ENCODE measurements at regions not wholly inside any gene's neighbourhood (a gene's known extent, or its start where the extent isn't known, plus 50 kb on each side); places are given as distances from the start of the nearest gene placed in this dataset.

DNA sequence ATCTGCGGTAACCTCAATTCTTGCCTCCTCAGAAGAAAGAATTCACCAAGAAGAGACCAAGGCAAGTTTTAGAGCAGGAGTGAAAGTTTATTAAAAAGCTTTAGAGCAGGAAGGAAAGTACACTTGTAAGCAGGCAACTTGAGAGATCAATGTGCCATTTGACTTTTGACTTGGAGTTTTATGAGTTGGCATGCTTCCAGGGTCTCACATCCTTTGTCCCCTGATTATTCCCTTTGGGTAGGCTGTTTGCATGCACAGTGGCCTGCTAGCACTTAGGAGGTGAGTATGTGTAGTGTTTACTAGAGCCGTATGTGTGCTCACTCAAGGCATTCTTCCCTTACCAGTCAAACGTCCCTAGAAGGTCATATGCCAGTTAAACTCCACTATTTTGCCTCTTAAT, 111.0 kb upstream of the RAI14 start:
- TF ChIP-seq TAF1 (IDR thresholded peaks at IDR 0.05; ENCODE audit: low read depth) = no peak
- TF ChIP-seq YY1 (IDR thresholded peaks at IDR 0.05; ENCODE audit: low read depth) = no peak
- TF ChIP-seq MAX (IDR thresholded peaks at IDR 0.05) = no peak
- TF ChIP-seq, protein P1, sequence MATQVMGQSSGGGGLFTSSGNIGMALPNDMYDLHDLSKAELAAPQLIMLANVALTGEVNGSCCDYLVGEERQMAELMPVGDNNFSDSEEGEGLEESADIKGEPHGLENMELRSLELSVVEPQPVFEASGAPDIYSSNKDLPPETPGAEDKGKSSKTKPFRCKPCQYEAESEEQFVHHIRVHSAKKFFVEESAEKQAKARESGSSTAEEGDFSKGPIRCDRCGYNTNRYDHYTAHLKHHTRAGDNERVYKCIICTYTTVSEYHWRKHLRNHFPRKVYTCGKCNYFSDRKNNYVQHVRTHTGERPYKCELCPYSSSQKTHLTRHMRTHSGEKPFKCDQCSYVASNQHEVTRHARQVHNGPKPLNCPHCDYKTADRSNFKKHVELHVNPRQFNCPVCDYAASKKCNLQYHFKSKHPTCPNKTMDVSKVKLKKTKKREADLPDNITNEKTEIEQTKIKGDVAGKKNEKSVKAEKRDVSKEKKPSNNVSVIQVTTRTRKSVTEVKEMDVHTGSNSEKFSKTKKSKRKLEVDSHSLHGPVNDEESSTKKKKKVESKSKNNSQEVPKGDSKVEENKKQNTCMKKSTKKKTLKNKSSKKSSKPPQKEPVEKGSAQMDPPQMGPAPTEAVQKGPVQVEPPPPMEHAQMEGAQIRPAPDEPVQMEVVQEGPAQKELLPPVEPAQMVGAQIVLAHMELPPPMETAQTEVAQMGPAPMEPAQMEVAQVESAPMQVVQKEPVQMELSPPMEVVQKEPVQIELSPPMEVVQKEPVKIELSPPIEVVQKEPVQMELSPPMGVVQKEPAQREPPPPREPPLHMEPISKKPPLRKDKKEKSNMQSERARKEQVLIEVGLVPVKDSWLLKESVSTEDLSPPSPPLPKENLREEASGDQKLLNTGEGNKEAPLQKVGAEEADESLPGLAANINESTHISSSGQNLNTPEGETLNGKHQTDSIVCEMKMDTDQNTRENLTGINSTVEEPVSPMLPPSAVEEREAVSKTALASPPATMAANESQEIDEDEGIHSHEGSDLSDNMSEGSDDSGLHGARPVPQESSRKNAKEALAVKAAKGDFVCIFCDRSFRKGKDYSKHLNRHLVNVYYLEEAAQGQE (IDR thresholded peaks at IDR 0.05; ENCODE audit: low read depth) = no peak
- no peak for TF ChIP-seq FOXM1 (IDR thresholded peaks at IDR 0.05; ENCODE audit: borderline replicate concordance, low read depth)
- no peak for TF ChIP-seq EP300 (IDR thresholded peaks at IDR 0.05; ENCODE audit: borderline replicate concordance)
- no peak for TF ChIP-seq RAD21 (IDR thresholded peaks at IDR 0.05; ENCODE audit: low read depth)
- TF ChIP-seq TEAD4 (IDR thresholded peaks at IDR 0.05) = no peak
- TF ChIP-seq CEBPB (IDR thresholded peaks at IDR 0.05) = no peak
- no peak for TF ChIP-seq EGR1 (IDR thresholded peaks at IDR 0.05)
- TF ChIP-seq NFIC (IDR thresholded peaks at IDR 0.05) = no peak
- TF ChIP-seq ZBTB7A (IDR thresholded peaks at IDR 0.05; ENCODE audit: low read depth) = no peak
- no peak for TF ChIP-seq CREB1 (IDR thresholded peaks at IDR 0.05; ENCODE audit: low read depth)
